ENCODE measurements at regions not wholly inside any gene's neighbourhood (a gene's known extent, or its start where the extent isn't known, plus 50 kb on each side); places are given as distances from the start of the nearest gene placed in this dataset.

GRCh38 chr7:31448649-31449048 is 65.2 kb upstream of the ITPRID1 start (continued):
- TF ChIP-seq PBX3 (IDR thresholded peaks at IDR 0.05) (no peak), TCF12 (IDR thresholded peaks at IDR 0.05) (no peak), SMC3 (IDR thresholded peaks at IDR 0.05; ENCODE audit: low read depth, low read length) (no peak), ZBTB33 (IDR thresholded peaks at IDR 0.05; ENCODE audit: borderline replicate concordance, low read depth) (no peak), EP300 (IDR thresholded peaks at IDR 0.05; ENCODE audit: borderline replicate concordance in 1 of 2, low read depth in 1 of 2, low read length in 1 of 2) (no peak), GATA2 (CRISPR knock-in tag; IDR thresholded peaks at IDR 0.05) (no peak), USF1 (IDR thresholded peaks at IDR 0.05; ENCODE audit: borderline replicate concordance, low read depth) (no peak), CHD2 (IDR thresholded peaks at IDR 0.05; ENCODE audit: low read length, partially characterized antibody) (no peak), NRF1 (IDR thresholded peaks at IDR 0.05; ENCODE audit: low read depth, low read length) (no peak)

GRCh38 chr7:31455844-31456243 is 58.0 kb upstream of the ITPRID1 start:
- Histone ChIP-seq H3F3A (replicated peaks; ENCODE audit: insufficient read depth) (no peaks in the 10 kb centered on the region), H4K20me1 (ENCODE audit: insufficient read depth) (no peaks in the 10 kb centered on the region), H3K9me3 (no peaks in the 10 kb centered on the region), H3K9ac (no peak overlapping the region), H3K4me2 (no peak overlapping the region), H3K79me2 (ENCODE audit: insufficient read depth) (no peaks in the 10 kb centered on the region), H3K27me3 (ENCODE audit: insufficient read depth) (peaks cover 26% of the 10 kb centered on the region), H3K27ac (ENCODE audit: low read depth in 2 of 2, low read length in 1 of 2) (no peak overlapping the region), H3K4me3 (ENCODE audit: low read depth in 2 of 2, low read length in 1 of 2) (no peak overlapping the region), H3K4me1 (ENCODE audit: control insufficient read depth in 1 of 2, insufficient read depth in 2 of 2, low read depth in 1 of 2, low read length in 1 of 2) (no peaks in the 10 kb centered on the region), H3K36me3 (replicated peaks in 1 of 2; ENCODE audit: control insufficient read depth in 1 of 2, insufficient read depth in 2 of 2, low read length in 1 of 2) (no peaks in the 10 kb centered on the region), H3K9me2 (no peaks in the 10 kb centered on the region), H2AFZ (ENCODE audit: low read depth) (no peak overlapping the region)
- DNase-seq = no peak
- CTCF ChIA-PET = interaction anchor here (4.7 kb wide), 1 partner anchor 12 kb away, joined by 41 read pairs; no protein-coding TSS in a partner anchor
- POLR2A ChIA-PET = no interaction called here
- WGBS (ENCODE audit: low lambda C conversion rate) = 11% methylated on average over 5 of the region's 5 CpGs
- TF ChIP-seq JUND (IDR thresholded peaks at IDR 0.05) (no peak), RCOR1 (IDR thresholded peaks at IDR 0.05; ENCODE audit: low read length) (no peak), RXRA (IDR thresholded peaks at IDR 0.05; ENCODE audit: borderline replicate concordance, low read depth) (no peak), GABPA (IDR thresholded peaks at IDR 0.05; ENCODE audit: low read depth) (no peak), PBX3 (IDR thresholded peaks at IDR 0.05) (no peak), SMC3 (IDR thresholded peaks at IDR 0.05; ENCODE audit: low read depth, low read length) (no peak), ZBTB33 (IDR thresholded peaks at IDR 0.05; ENCODE audit: borderline replicate concordance, low read depth) (no peak), USF1 (IDR thresholded peaks at IDR 0.05; ENCODE audit: borderline replicate concordance, low read depth) (no peak), SIN3A (IDR thresholded peaks at IDR 0.05; ENCODE audit: borderline replicate concordance, low read depth, low read length) (no peak), RFX5 (IDR thresholded peaks at IDR 0.05; ENCODE audit: low read length) (no peak), TAF1 (IDR thresholded peaks at IDR 0.05; ENCODE audit: borderline replicate concordance, low read depth, low read length) (no peak), MEF2A (IDR thresholded peaks at IDR 0.05; ENCODE audit: borderline replicate concordance, low read depth) (no peak), REST (IDR thresholded peaks at IDR 0.05; ENCODE audit: low read depth, low read length) (no peak), MAX (IDR thresholded peaks at IDR 0.05; ENCODE audit: low read depth) (no peak)

Data from SK-N-SH (cell line).